ENCODE measurements at regions not wholly inside any gene's neighbourhood (a gene's known extent, or its start where the extent isn't known, plus 50 kb on each side); places are given as distances from the start of the nearest gene placed in this dataset.

- no peak for TF ChIP-seq CTCF (tag by site-specific recombination; IDR thresholded peaks at IDR 0.05)
- no peak for TF ChIP-seq ZFP37 (tag by site-specific recombination; IDR thresholded peaks at IDR 0.05)
- TF ChIP-seq, protein P1, sequence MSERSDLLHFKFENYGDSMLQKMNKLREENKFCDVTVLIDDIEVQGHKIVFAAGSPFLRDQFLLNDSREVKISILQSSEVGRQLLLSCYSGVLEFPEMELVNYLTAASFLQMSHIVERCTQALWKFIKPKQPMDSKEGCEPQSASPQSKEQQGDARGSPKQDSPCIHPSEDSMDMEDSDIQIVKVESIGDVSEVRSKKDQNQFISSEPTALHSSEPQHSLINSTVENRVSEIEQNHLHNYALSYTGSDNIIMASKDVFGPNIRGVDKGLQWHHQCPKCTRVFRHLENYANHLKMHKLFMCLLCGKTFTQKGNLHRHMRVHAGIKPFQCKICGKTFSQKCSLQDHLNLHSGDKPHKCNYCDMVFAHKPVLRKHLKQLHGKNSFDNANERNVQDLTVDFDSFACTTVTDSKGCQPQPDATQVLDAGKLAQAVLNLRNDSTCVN (tag by site-specific recombination; optimal IDR thresholded peaks at IDR 0.05) = no peak
Measured at GRCh38 chr20:6618051-6618450, 149.4 kb upstream of the BMP2 start.
